Right ventricle myocardium inferior (tissue), 1 donor: ENCODE measurements at regions not wholly inside any gene's neighbourhood (a gene's known extent, or its start where the extent isn't known, plus 50 kb on each side); places are given as distances from the start of the nearest gene placed in this dataset.

Experiments
- ATAC-seq: fragments of 200-7000 bp; cut with Tn5 transposase; one replicate; pipeline ENCODE4 v1.9.1; 2020; ENCODE audit warnings: mild to moderate bottlenecking, moderate library complexity
- DNase-seq: peaks from one replicate; pipeline ENCODE4 v3.0.0; 2021; ENCODE audit errors: missing footprints
- intact Hi-C: fragments of 100-400 bp; cut with DNase I; formaldehyde crosslinking; loops from one replicate; pipeline ENCODE4 v1.11.0; 2022
- donor health status: DM: no; HTN: yes; CAD: no; lungs with severe emphysema.

- intact Hi-C loops = no loop called here
- DNase-seq (no peak), ATAC-seq (no peak)
These were observed 836.7 kb downstream of the CBLN2 start for GRCh38 chr18:71707400-71707799.

DNA sequence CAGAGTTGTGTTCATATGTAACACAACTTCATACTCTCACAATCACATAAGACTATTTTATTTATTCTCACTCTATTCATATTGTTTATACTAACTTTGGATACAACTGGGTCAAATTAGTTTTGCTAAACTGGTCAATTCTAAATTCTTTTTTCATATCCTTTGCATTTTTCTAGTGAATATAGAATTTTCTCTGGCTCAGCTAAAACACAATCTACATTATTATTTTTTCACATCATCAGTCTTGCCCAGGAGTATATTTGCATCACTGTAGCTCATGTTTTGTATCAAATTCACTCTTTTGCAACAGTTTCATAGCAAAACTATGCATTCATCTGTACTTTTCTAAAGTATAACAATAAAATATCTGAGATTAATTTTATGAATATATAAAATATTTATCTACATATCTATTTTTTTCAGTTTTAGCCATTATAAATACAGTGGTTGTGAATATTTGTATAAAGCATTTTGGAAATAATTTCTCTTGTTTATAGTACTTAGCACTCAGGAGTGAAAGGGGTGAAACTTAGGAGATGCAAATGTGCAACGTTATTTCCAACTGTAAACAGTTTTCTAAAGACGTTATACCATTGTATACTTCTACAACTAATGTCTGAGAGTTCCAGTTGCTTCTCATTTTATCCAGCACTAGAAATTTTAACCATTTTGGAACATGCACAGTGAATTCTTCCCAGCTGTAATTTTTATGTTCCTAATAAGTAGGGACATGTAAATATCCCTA is 854.6 kb downstream of the CBLN2 start:
- ATAC-seq (no peak), DNase-seq (no peak)
- intact Hi-C loops = no loop called here

- ATAC-seq (no peak), DNase-seq (no peak)
- intact Hi-C loops = no loop called here
These were observed 861.6 kb downstream of the CBLN2 start for GRCh38 chr18:71682591-71682990.

- DNase-seq (no peak), ATAC-seq (no peak)
- intact Hi-C loops = no loop called here
These were observed 866.0 kb downstream of the CBLN2 start for GRCh38 chr18:71678144-71678543.

GRCh38 chr18:71673954-71674353 is 870.2 kb downstream of the CBLN2 start:
- DNase-seq (peak; percentile 47), ATAC-seq (no peak)
- intact Hi-C loops = no loop called here

- no peak for ATAC-seq
- no peak for DNase-seq
- intact Hi-C loops = no loop called here
These were observed 870.6 kb downstream of the CBLN2 start for GRCh38 chr18:71673498-71673897.

- intact Hi-C loops = no loop called here
- ATAC-seq = no peak
- no peak for DNase-seq
These were observed 877.7 kb downstream of the CBLN2 start for GRCh38 chr18:71666481-71666880.

GRCh38 chr18:71665131-71665530 is 879.0 kb downstream of the CBLN2 start:
- ATAC-seq (no peak), DNase-seq (no peak)
- intact Hi-C loops = no loop called here

- intact Hi-C loops = no loop called here
- no peak for ATAC-seq
- DNase-seq = no peak
These were observed 900.3 kb downstream of the CBLN2 start for GRCh38 chr18:71643822-71644221.

GRCh38 chr18:71630696-71631095 is 913.4 kb downstream of the CBLN2 start:
- DNase-seq (no peak), ATAC-seq (no peak)
- intact Hi-C loops = no loop called here

DNA sequence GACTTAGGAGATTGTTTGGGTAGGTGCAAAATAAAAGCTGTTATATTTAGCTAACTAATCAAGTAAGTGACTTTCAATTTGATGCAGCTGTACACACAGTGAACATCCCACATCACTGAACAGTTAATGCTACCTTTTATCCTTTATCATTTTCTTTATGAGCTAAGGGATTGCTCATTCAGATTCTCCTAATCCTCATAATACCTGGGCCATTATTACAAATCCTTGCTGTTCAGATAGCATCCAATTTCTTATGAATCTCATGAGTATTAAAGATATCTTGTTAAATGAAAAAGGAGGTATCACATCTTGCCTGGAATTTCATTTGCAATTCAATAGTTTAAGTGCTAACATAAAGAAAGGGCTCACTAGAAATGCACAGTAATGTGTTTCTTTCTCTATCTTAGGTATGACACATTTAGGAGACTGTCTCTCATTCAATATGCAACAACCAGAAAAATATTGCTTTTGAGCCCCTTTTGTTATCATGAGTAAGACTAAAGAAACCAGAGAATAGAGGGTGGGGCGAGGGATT is 918.5 kb downstream of the CBLN2 start:
- DNase-seq = no peak
- no peak for ATAC-seq
- intact Hi-C loops = no loop called here

DNA sequence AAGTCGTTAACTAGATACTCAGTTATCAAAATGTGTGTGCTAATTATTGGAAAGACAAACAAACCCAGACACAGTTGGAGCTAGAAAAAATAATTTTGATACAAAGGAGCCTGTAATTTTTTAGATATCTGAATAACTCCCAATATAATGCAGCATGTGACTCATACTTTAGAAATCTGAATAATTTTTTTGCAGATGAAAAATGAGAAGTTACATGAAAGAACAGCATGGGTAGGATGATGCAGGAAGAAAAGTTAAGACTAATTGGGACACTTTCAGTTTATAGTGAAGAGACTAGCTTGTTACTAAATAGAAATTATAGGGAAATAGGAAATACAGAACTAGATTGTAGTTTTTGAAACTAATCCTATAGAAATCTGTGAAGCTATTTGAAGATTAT is 945.8 kb downstream of the CBLN2 start:
- ATAC-seq (no peak), DNase-seq (no peak)
- intact Hi-C loops = no loop called here

- ATAC-seq (no peak), DNase-seq (no peak)
- intact Hi-C loops = no loop called here
These were observed 946.9 kb downstream of the CBLN2 start for GRCh38 chr18:71597219-71597618.

DNA sequence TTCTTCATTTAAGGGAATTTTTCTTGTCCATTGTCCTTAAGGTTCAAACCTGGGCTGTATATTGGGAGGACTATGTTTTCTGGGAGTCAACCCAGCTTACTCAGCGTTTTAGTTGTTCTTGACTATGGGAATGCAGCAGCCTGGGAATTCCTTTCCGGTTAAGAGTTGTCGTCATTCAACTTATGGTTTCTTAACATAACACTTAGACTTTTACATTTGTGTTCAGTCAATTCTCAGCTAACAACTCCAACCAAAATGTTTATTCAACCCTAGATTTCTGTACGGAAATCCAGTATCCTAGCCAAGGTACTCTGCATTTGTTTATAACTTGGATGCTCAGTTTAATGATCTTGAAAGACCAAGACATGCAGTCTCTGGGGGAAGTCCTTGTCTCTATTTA is 960.9 kb downstream of the CBLN2 start:
- no peak for DNase-seq
- ATAC-seq = no peak
- intact Hi-C loops = no loop called here

DNA sequence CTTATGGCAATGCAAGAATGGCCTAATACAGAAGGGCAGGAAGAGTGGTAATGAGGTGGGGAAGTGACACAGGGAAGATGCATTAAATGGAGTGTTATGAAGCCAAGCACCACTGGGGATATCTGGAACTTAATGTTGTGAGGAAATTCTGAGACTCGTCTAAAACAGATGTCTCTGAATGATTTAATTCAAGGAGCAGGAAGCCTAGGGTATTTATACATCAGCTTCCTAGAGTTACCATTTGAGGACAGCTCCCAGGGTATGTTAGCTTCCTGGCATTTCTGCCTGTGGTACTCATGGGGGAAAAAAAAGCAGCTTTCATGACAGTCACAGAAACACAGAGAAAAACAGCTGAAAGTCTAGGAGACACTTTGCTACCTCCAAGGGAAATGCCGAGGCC is 989.5 kb downstream of the CBLN2 start:
- intact Hi-C loops = no loop called here

GRCh38 chr18:71541643-71542042 is 1002.5 kb downstream of the CBLN2 start:
- DNase-seq (no peak), ATAC-seq (no peak)
- intact Hi-C loops = no loop called here

More for the DNA sequence above, 989.5 kb downstream of the CBLN2 start:
- DNase-seq (no peak), ATAC-seq (no peak)

DNA sequence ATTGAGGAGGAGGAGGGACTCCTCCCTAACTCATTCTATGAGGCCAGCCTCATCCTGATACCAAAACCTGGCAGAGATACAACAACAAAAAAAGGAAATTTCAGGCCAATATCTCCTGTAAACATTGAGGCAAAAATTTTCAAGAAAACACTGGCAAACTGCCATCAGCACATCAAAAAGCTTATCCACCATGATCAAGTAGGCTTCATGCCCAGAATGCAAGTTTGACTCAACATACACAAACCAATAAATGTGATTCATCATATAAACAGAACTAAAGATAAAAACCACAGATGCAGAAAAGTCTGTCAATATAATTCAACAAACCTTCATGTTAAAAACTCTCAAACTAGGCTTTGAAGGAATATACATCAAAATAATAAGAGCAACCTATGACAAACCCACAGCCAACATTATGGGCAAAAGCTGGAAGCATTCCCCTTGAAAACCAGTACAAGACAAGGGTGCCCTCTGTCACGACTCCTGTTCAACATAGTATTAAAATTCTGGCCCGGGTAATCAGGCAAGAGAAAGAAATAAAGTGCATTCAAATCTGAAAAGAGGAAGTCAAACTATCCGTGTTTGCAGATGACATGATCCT is 1014.3 kb downstream of the CBLN2 start:
- intact Hi-C loops = no loop called here
- no peak for ATAC-seq
- DNase-seq = no peak

DNA sequence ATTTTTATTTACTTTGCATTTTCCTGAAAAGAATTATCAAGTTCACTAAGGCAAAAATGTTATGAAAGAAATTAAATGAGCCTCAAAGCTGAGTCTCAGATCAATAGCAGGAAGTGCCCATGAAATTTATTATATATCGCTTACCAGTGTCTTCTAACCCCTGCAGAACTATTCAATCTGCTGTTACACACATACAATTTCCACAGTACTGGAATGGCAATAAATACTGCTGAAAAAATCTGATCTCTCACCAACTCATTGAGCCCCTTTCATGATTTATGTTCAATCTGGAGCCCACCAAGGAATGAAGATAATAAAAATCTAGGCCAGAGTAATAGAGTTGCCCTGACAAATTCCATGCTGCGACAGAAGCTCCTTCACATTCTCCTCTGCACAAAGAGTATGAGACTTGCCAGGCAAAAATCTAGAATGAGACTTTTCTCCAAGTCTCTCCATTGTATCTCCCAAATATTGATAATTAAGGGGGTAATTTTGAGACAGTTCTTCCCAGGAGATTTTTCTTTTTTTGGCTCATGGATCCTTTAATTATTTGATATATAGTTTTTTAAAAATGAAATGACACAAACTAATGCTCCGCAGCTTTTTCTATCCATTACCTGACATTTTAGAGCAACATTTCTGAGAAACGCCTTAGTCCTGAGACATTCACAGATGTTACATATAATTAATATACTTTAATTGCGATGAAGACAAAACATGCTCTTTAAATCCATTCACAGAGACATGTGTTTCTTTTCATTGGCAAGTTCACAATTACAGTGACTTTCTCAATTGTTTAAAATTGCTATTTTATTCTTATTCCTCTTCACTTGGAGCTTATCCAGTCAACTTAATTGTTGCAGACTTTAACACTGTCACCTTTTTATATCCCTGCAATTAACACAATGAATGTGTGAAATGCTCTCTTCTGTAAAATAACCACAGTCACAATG is 1020.4 kb downstream of the CBLN2 start:
- ATAC-seq (no peak), DNase-seq (no peak)
- intact Hi-C loops = no loop called here

DNA sequence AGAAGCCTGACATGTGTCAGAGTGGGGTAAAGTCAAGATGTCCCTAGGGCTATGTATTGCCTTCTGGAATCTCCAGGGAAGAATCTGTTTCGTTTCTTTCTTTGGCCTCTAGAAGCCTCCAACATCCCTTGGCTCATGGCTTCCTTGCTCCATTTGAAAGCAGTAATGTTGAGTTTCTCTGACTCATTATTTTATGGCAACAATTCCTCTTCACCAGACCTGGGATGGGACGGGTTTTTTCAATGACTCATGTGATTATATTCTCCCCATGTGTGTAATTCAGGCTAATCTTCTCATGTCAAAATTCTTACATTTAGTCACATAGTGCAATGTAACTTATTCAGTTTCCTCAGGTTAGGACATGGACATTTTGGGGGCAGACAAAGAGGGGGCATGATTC is 1038.6 kb downstream of the CBLN2 start:
- DNase-seq (no peak), ATAC-seq (no peak)
- intact Hi-C loops = loop anchor here (5.0 kb wide), 1 partner anchor 227 kb away; no protein-coding TSS in a partner anchor
